GM18519 (cell line): ENCODE measurements at regions not wholly inside any gene's neighbourhood (a gene's known extent, or its start where the extent isn't known, plus 50 kb on each side); places are given as distances from the start of the nearest gene placed in this dataset.

Experiments used
- ATAC-seq: cut with Tn5 transposase; IDR thresholded peaks from one replicate; pipeline ENCODE4 v1.9.1; 2021; ENCODE audit warnings: mild to moderate bottlenecking, moderate library complexity; ENCODE audit not compliant: unreplicated experiment, low FRiP score

DNA sequence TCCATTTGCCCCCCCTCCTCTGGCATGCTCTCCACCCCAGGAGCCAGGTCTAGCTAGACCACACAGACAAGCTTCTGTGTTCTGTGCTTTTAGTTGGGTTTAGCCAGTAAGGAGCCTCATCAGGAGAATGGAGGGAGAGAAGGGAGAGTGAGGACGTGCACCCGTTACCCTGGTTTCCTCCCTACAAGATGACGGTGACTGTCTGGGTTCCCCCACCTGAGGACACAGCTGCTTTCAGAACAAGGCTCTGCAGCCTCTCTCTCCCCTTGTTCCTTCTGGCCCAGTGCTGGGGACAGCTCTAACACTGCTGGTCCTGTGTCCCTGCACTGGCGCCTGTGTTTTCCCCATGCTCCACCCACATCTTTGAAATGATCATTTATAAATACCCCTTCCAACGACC, 184.4 kb upstream of the GALNT2 start:
- no peak for ATAC-seq

DNA sequence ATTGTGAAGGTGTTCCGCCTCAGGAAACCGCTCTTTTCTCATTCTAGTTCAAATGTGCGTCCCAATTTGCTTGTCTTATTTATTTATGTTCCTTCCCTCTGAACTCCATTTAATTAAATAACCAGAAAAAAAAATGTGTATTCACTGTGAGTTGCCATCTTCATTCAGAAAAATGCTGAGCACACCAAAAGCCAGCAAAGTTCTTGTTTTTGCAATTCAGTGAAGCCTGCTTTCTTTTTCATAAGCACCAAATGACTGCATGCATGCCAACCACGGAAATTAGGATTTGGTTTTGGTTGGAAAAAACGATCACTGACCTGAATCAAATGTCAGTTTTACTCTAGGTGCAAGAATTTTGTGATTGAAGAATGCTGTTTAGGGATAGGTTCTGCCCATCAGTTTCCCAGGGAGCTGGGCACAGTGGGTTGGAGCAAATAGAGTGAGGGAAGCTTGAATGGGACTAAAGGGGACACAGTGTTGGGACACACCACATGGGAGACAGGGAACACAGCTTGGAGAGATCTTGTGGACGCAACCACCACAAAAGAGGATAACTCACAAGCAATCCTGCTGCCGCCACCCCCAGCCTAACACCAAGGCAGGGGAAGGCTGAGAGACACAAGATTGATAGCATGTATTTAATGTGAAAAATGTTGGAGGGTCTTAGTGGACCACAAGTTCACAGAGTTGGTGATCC, 183.4 kb upstream of the GALNT2 start:
- ATAC-seq = no peak

DNA sequence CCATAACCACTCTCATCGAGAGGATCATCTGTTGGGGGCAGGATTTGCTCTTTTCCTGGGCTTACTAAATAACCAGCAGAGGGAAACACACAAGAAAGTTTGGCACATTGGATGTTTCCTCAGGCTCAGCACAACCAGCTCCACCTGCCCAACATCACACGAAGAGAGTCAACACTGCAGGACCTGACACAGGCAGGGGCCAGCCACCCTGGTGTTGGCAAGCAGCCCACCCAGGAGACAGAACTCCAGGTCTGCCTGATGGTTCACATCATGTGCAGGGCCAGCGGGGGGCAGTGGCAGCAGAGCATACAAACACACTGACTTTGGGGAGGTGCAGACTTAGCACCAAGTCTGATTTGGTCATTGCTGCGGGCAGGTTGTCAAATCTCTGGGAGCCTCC, 182.3 kb upstream of the GALNT2 start:
- ATAC-seq = no peak

DNA sequence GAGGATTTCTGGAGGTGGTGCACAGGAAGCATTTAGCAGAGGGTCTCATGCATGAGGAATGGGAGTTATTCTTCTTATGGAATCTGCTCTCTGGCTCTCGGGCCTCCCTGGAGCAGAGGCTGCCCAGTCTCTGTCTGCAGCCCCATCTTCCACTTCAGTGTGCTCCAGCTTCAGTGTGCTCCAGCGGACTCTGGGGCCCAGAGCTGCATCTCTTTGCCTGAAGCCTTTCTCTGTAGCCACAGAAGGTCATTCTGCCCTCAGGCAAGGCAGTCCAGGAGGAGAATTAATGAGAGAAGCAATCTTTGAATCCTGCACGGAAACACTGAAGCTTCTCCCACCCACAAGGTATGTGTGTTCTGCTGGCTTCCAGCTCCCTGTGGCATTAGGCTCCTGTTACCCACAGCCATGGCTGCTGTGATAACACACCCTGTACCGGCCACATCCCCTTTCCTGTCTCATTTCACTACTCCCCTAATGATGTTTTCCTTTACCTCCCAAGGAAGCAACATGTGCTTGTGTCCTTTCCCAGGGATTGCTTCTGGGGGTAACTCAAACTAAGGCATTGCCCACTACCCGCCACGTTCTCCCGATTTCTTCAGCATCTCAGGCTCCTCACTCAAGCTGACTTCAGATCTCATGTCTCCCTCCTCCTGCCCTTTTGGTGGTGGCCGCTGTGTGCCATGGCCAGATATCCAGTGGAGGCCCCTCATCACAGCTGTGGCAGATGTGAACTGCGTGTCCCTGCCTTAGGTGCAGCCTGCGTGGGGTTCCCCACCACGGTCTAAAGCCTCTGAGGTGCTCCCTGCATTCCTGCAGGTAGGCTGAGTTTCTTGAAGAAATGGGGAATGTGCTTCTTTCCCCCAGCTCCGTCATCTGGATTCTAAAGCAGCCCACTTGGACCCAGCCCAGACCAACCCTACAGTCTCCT, 181.2 kb upstream of the GALNT2 start:
- ATAC-seq = no peak

DNA sequence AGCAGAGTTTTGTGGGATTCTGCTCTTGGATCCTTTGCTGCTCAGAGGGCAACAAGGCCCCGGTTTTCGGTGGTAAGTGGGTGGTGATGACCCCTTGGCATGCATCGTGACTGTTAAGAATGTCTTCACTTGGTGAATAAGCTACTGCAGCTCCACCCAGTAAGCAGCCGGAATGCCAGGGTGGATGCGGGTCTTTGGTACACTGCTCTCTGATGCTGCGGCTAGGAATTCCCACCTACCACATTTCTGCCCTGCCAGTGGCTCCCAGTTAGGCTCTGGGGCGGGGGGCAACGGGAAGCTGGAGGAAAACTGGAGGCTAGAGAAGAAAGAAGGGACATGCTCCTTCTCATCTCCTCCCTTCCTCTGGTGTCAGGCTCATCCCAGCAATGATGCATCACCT, 180.4 kb upstream of the GALNT2 start:
- ATAC-seq = no peak

DNA sequence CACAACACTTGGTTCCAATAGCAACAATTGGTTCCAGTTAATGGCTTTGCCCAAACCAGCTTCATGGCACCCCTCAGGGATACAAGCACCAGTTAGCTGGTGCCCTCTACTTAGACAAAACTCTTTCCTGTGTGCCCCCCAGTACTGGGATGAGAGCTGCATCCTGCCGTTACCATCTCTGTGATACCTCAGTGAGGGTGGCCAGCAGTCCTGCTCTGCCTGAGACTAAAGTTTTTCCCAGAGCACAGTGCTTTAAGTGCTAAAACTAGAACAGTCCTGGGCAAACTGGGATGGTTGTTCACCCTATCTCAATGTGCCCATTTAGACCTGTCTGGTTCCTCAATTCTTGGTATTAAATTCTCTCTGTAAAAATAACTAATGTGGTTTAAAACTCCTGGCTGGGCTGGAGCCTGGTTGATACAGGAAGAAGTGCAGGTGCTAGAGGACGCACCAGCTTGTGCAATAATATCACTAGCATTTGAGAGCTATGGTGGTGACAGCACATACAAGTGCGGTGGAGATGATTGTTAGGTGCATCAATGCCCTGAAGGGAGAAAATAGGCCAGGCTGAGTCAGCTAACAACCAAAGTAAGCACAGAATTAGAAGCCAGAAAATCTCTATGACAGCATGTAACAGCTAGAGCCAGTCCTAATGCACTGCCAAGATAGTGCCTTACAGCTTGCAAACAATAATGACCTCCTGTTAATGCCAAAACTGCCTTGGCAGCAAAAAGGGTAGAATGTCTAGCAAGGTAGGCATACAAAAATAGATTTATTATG, 179.8 kb upstream of the GALNT2 start:
- ATAC-seq = no peak

DNA sequence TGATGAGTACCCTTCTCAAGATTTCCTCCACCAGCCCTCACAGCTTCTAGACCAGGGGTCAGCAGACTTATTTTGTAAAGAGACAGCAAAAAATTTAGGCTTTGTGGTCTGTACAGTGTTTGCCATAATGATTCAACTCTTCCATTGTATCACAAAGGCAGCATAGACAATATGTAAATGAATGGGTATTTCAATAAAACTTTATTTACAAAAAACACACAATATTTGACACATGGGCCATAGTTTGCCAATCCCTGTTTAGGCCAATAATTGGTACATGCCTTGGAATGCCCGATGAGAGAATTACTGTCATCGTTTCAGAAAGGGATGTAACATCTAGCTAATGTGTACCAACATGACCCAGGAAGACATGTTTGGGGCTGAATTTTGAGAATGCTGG, 178.9 kb upstream of the GALNT2 start:
- no peak for ATAC-seq

DNA sequence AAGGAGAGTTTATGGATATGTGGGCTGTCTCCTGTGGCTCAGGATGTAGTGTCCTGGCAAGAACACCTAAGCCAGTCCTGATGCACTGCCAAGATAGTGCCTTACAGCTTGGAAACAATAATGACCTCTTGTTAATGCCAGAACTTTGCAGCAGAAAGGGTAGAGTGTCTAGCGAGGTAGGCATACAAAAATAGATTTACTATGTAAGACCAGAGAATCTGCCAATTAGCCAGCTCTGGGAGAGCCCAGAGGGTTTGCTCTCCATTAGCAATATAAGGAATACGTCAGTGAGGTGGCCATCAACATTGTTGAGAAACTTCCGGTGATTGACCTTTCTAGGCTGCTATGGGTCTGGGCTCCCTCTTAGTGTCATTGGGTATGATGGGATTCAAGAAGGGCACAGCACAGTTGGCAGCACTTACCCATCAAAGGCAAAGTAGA, 178.5 kb upstream of the GALNT2 start:
- ATAC-seq = no peak

DNA sequence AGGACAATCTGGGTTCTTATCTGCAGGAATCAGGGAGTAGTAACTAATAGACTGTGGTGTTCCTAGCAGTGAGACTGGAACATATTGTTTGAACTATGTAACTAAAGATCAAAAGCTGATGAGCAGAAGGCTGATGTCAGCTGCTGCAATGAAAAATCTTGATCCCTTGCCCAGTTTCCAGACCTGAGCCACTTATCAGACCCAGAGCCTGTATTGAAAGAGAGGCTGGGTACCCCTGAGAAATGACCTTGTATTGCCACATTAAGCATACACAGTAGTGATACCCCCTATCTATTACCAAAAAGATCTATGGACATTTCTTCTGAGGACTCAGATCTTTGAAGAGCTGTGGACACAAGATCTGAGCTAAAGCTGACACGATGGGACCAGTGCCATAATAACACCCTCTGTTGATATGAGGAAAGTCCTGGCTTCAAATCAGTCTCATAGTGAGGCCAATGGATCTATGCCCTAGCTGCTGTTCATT, 178.0 kb upstream of the GALNT2 start:
- ATAC-seq = no peak

DNA sequence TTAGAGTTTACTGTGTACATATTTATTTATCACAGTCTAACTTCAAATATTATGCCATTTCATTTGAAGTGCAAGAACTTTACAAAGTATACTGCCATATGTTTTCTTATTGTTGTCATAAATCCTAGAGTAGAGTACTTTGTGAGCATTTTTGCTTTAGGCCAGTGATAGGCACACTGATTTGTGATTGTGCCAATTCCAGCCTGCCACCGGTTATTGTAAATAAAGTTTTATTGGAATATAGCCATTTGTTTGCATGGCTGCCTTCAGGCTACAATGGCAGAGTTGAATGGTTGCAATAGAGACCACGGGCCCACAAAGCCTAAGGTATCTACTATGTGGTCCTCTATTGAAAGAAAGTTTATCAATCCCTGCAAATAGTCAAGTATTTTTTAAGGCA, 175.8 kb upstream of the GALNT2 start:
- ATAC-seq = no peak

DNA sequence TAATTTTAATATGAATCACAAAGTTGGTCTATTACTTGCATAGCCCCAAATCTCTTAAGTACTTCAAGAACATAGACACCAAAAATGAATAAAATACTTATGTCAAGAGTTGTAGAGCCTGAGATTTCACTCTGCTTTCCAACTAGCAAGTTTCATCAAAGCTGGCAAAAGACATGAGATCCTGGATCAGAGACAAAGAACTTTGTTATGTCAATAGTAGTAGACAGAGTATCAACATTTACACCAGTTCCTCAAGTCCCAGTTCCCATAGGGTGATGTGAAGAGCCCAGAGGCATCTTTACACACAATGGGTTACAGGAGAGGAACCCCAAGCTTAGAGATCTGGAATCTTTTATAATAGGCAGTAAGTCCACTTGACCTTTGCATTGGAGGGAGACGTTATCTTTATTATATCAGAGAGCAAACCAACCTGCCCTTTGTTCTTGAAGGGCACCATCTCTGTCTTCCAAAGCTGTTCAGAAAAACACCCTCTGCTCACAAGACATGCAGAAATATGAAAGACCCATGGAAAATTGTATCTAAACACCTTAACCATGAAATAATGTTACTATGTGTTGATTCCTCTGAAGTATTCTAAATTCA, 174.4 kb upstream of the GALNT2 start:
- no peak for ATAC-seq

DNA sequence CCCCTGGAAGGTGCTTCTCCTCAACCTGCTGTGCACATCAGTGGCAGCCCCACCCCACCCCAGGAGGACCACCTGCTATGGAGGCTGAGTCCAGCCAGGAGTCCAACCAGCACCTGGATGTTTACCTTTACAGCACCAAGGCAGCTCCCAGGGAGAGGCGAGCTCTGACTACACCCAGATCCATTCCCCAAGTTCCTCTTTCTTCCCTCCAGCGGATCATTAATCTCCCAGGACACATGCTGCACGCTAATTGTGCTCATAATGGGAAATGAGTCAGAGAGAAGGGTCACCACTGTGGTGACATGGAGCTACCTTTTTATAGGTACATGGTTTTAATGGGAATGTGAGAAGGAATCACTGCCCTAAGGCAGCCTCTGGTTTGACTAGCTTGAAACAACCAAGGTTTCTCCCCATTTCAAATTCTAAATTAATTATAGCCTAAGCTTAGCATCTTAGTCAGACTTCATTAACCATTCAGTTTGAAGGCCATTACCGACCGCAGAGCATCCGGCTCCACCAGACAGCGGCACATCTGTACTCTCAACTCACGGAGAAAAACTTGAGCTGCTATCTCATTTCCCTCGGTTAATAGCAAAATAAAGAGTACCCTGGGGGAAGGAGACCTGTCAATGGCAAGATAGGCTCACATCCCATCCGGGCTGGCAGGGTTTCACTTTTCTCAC, 173.1 kb upstream of the GALNT2 start:
- ATAC-seq = no peak

DNA sequence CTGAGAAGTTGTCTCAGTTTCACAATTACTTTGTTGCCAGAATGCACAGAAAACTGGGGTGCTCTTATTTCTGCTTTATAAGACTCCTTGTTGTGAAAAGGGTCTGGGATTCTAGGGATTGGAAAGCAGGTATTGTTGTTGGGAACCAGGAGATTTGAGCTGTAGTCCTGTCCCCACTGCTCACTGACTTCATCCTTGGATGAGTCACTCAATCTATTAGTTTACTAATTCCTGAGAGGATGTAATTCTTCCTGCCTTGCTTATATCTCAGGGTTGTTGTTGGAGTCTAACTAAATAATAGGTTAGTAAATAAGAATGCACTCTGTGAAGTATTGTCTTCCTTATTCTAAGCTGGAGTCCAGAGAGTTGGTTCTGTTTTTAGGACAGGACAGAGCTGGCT, 172.5 kb upstream of the GALNT2 start:
- ATAC-seq = no peak

DNA sequence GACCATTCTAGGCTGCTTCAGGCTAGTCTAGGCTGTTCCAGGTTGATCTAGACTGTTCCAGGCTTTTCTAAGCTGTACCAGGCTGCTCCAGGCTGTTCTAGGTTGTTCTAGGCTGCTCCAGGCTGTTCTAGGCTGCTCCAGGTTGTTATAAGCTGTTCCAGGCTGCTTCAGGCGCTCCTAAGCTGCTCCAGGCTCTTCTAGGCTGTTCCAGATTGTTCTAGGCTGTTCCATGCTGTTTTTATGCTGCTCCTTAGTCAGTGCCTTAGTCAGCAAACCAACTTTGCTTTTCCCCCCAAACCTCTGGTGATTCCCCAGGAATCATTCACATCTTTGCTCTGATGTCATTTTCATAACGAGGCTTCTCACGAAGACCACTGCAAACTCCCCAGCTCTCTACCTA, 171.4 kb upstream of the GALNT2 start:
- ATAC-seq = no peak

DNA sequence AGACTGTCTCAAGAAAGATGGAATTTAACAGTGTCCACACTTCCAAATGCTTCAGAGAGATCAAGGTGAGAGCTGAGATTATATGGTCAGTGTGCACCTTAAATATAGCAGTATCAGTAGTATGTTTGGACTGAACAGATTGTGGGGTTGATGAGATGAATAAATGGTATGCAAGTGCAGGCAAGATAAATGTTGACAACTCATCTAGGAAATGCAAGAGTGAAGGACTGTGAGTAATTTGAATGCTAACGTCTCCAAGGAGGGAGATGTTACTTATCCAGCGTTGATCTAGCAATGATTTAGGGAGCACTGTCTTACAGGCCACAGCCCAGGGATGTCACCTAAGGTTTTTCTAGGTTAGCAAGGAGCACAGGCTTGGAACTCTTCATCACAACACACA, 170.7 kb upstream of the GALNT2 start:
- no peak for ATAC-seq

DNA sequence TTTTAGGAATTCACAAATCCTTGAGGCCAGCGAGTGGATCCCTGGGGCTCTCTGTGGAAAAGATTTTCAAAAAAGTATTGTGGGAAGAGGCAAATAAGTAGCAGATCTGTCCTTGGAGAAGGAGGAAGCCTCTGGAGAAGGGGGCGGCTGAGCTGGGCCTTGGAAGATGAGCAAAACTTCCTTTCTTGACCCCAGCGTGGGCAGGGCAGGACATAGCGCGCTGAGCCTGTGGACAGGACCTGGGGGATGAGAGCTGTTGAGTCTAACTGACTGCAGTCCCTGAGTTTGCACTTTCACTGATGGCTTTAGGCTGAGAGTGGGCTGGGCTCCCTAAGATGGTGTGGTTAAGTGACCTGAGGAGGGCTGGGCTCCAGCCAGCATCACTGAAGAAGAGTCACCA, 170.2 kb upstream of the GALNT2 start:
- no peak for ATAC-seq

DNA sequence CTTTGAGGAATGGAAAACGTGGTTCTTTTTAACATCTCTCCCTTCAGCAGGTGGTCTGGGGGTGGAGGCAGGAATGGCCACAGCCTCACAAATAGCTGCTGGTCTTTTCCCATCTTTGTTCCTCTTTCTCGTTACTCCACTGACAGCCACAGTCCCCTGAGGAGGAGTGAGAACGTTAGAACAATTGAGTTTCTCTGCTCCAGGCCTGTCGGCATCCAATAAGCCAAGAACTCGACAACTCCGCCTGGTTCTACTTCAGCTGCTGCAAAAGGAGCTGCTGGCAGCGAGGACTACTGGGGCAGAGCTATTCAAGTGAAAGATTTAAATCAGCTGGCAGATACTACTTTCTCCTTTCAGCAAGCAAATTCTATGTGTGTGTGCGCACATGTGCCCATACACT, 169.5 kb upstream of the GALNT2 start:
- ATAC-seq = no peak

DNA sequence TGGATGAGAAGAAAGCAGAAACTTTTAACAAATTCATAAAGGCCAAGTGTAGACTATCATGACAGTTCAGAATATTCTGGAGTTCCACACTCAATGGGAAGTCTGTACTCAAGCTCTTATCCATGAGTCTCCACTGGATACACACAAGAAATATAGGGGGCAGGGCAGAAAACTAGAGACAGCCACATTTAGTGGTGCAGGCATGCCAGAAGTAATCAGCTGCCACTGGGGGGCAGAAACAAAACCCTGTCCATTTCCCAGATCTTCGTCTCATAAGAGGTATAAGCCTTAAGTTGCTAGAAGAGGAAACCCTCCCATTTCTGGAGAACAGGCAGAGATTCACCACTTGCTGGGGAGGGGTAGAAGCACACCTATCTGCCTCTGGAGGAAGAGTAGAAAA, 166.8 kb upstream of the GALNT2 start:
- no peak for ATAC-seq

DNA sequence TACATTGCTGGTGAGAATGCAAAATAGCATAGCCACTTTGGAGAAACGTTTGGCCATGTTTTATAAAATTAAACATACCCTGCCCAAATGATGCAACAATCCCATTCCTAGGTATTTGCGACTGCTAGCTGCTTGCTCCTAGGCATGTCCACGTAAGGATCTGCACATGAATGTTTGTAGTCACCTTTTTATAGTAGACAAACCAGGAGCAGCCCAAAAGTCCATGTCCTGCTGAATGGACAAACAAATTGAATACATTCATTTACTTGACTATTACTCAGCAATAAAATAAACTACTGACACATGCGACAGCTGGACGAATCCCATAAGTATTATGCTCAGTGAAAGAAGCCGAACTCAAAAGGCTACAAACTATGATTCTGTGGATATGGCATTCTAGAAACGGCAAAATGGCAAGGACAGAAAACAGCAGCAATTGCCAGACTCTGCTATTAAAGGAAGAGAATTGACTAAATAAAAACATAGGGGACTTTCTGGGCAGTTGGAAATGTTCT, 161.9 kb upstream of the GALNT2 start:
- ATAC-seq = no peak

DNA sequence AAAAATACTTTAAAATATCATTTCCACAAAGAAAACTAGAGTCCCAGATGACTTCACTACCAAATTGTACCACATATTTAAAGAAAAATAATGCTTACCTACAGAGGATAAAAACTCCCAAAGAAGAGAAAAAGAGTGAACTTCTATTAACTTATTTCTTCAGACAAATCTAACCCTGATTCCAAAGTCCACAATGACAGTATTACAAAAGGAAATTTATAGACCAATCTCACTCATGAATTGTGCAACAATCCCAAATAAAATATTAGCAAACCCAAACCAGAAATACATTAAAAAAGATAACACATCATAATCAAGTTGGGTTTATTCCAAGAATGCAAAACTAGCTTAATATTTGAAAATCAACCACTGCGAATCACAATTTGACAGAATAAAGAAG, 161.4 kb upstream of the GALNT2 start:
- ATAC-seq = no peak
